Endodermal cell (in vitro differentiated cells): ENCODE measurements at regions not wholly inside any gene's neighbourhood (a gene's known extent, or its start where the extent isn't known, plus 50 kb on each side); places are given as distances from the start of the nearest gene placed in this dataset.

ENCODE experiments used
- DNase-seq: peaks from one replicate; pipeline ENCODE4 v3.0.0-alpha.2; 2017
- H3K27ac ChIP-seq: 2 replicates; pipeline ENCODE4 v1.5.1; 2013; ENCODE audit warnings: mild to moderate bottlenecking, low read depth, low read length, moderate library complexity
- H3K27me3 ChIP-seq: 2 replicates; pipeline ENCODE4 v1.6.1; 2013; ENCODE audit warnings: mild to moderate bottlenecking, low read length, moderate library complexity; ENCODE audit not compliant: insufficient read depth, control insufficient read depth, poor library complexity, severe bottlenecking
- H3K36me3 ChIP-seq: 2 replicates; pipeline ENCODE4 v1.7.0; 2013; ENCODE audit warnings: mild to moderate bottlenecking, low read length, moderate library complexity; ENCODE audit not compliant: control insufficient read depth, insufficient read depth
- H3K4me1 ChIP-seq: one replicate; pipeline ENCODE4 v1.7.0; 2013; ENCODE audit warnings: low read length; ENCODE audit not compliant: control insufficient read depth, insufficient read depth
- H3K4me3 ChIP-seq: 2 replicates; pipeline ENCODE4 v1.5.1; 2013; ENCODE audit warnings: mild to moderate bottlenecking, low read length, moderate library complexity
- H3K9ac ChIP-seq: 2 replicates; pipeline ENCODE4 v1.6.1; 2013; ENCODE audit warnings: mild to moderate bottlenecking, low read length, moderate library complexity; ENCODE audit not compliant: poor library complexity, severe bottlenecking; ENCODE audit errors: extremely low read depth
- H3K9me3 ChIP-seq: 2 replicates; pipeline ENCODE4 v1.6.1; 2013; ENCODE audit warnings: mild to moderate bottlenecking, low read length, moderate library complexity; ENCODE audit not compliant: control insufficient read depth
- H3K27ac Mint-ChIP-seq: 2 replicates; pipeline ENCODE4 v1.8.0; 2020; ENCODE audit warnings: mixed read lengths
- H3K27me3 Mint-ChIP-seq: 2 replicates; pipeline ENCODE4 v1.8.0; 2021; ENCODE audit warnings: mild to moderate bottlenecking, mixed read lengths; ENCODE audit not compliant: insufficient read depth
- H3K36me3 Mint-ChIP-seq: 2 replicates; pipeline ENCODE4 v1.8.0; 2020; ENCODE audit warnings: low read depth, mixed read lengths
- H3K4me1 Mint-ChIP-seq: 2 replicates; pipeline ENCODE4 v1.8.0; 2020; ENCODE audit warnings: mixed read lengths
- H3K4me3 Mint-ChIP-seq: 2 replicates; pipeline ENCODE4 v1.8.0; 2020; ENCODE audit warnings: mild to moderate bottlenecking, moderate library complexity, mixed read lengths
- H3K9me3 Mint-ChIP-seq: 2 replicates; pipeline ENCODE4 v1.8.0; 2020; ENCODE audit warnings: mild to moderate bottlenecking, mixed read lengths
- CTCF ChIP-seq: fragments of 200-600 bp; sonication (generic); conservative IDR thresholded peaks from 2 replicates; pipeline ENCODE4 v1.5.0; 2021; ENCODE audit warnings: antibody characterized with exemption, mild to moderate bottlenecking
- WGBS, 2 experiments: methylation state at CpG; one replicate each; pipeline versions ENCODE4 v1.1.5 to v1.1.7; 2013; ENCODE audit warnings: missing lambda C conversion rate in 2 of 2, mixed read lengths in 1 of 2; ENCODE audit not compliant: insufficient coverage in 1 of 2, insufficient read length in 1 of 2; 5-methylcytosine and 5-hydroxymethylcytosine counted together

- Mint-ChIP-seq H3K4me3 (no peak overlapping the region), H3K9me3 (no peaks in the 10 kb centered on the region), H3K4me1 (peaks cover 18% of the 10 kb centered on the region), H3K27me3 (no peaks in the 10 kb centered on the region), H3K27ac (no peak overlapping the region), H3K36me3 (no peaks in the 10 kb centered on the region)
- Histone ChIP-seq H3K9ac (no peak overlapping the region), H3K4me1 (peaks cover 15% of the 10 kb centered on the region), H3K36me3 (no peaks in the 10 kb centered on the region), H3K9me3 (no peaks in the 10 kb centered on the region), H3K27me3 (no peaks in the 10 kb centered on the region), H3K27ac (no peak overlapping the region), H3K4me3 (no peak overlapping the region)
- no peak for DNase-seq
- no peak for TF ChIP-seq CTCF
- WGBS, 2 experiments, result 92 to 97% methylated on average over 5 to 7 of the region's 7 CpGs
Measured at GRCh38 chr10:60536529-60537114, 146.9 kb upstream of the ANK3 start.

GRCh38 chr10:60535427-60535826 lies 145.8 kb upstream of the ANK3 start:
- Histone ChIP-seq H3K9me3 (no peaks in the 10 kb centered on the region), H3K9ac (no peak overlapping the region), H3K4me1 (peaks cover 13% of the 10 kb centered on the region), H3K27me3 (no peaks in the 10 kb centered on the region), H3K27ac (no peak overlapping the region), H3K4me3 (no peak overlapping the region), H3K36me3 (no peaks in the 10 kb centered on the region)
- H3K27me3 Mint-ChIP-seq, result no peaks in the 10 kb centered on the region
- no peak overlapping the region for H3K27ac Mint-ChIP-seq
- no peak for TF ChIP-seq CTCF
- peaks cover 18% of the 10 kb centered on the region for H3K4me1 Mint-ChIP-seq
- no peak overlapping the region for H3K4me3 Mint-ChIP-seq
- H3K9me3 Mint-ChIP-seq, result no peaks in the 10 kb centered on the region
- H3K36me3 Mint-ChIP-seq, result no peaks in the 10 kb centered on the region
- no CpG with 5 or more reads among the region's 1 CpG for WGBS, 2 experiments
- DNase-seq, result no peak

- 78 to 86% methylated on average over 4 of the region's 4 CpGs for WGBS, 2 experiments
- Mint-ChIP-seq H3K27ac (no peak overlapping the region), H3K9me3 (no peaks in the 10 kb centered on the region), H3K36me3 (no peaks in the 10 kb centered on the region), H3K4me3 (no peak overlapping the region), H3K27me3 (no peaks in the 10 kb centered on the region), H3K4me1 (peaks cover 18% of the 10 kb centered on the region)
- Histone ChIP-seq H3K4me3 (peak overlapping the region; percentile 2), H3K4me1 (peaks cover 13% of the 10 kb centered on the region), H3K27me3 (no peaks in the 10 kb centered on the region), H3K9ac (no peak overlapping the region), H3K27ac (no peak overlapping the region), H3K36me3 (no peaks in the 10 kb centered on the region), H3K9me3 (no peaks in the 10 kb centered on the region)
- no peak for TF ChIP-seq CTCF
- no peak for DNase-seq
Measured at GRCh38 chr10:60534761-60535389, 145.2 kb upstream of the ANK3 start.
